OCI-LY1 (cell line): ENCODE measurements at regions not wholly inside any gene's neighbourhood (a gene's known extent, or its start where the extent isn't known, plus 50 kb on each side); places are given as distances from the start of the nearest gene placed in this dataset.

ENCODE experiments used
- CTCF ChIP-seq: fragments of 200-600 bp; sonication (generic), shearing (Covaris generic); IDR thresholded peaks from 2 replicates; pipeline ENCODE4 v1.5.1; 2017; ENCODE audit warnings: mild to moderate bottlenecking, antibody characterized with exemption, low read length, moderate library complexity, mixed read lengths
- EZH2 ChIP-seq: fragments of 200-600 bp; sonication (generic), shearing (Covaris generic); IDR thresholded peaks from 2 replicates; pipeline ENCODE4 v1.8.0; 2017; ENCODE audit warnings: borderline replicate concordance, mixed run types, mild to moderate bottlenecking, antibody characterized with exemption, low read length, moderate library complexity, mixed read lengths

GRCh38 chr4:175369087-175369486 lies 443.0 kb downstream of the GPM6A start:
- TF ChIP-seq CTCF (no peak), EZH2 (no peak)
